CD14-positive monocyte (primary cell): ENCODE measurements at regions not wholly inside any gene's neighbourhood (a gene's known extent, or its start where the extent isn't known, plus 50 kb on each side); places are given as distances from the start of the nearest gene placed in this dataset.

Experiments
- DNase-seq, 3 donors: peaks; one replicate each; pipeline ENCODE4 v3.0.0-alpha.2; 2011 to 2022
- H2AFZ ChIP-seq: 2 replicates; pipeline ENCODE4 v1.6.0; 2012; ENCODE audit warnings: mild to moderate bottlenecking, low read depth, low read length, inconsistent platforms; ENCODE audit not compliant: insufficient read depth, poor library complexity, severe bottlenecking
- H3K27ac ChIP-seq, 2 donors: 1 replicate in 1 of 2; 2 replicates in 1 of 2; pipeline ENCODE4 v1.5.1; 2012 to 2013; ENCODE audit warnings: low read length in 2 of 2, control low read depth in 1 of 2, inconsistent platforms in 1 of 2, low read depth in 1 of 2, mild to moderate bottlenecking in 1 of 2
- H3K27me3 ChIP-seq, 2 donors: one replicate each; pipeline versions ENCODE4 v1.6.0 to v1.6.1; 2011 to 2013; ENCODE audit warnings: low read length in 2 of 2; ENCODE audit not compliant: control insufficient read depth in 2 of 2, insufficient read depth in 2 of 2
- H3K36me3 ChIP-seq, 2 donors: replicated peaks in 1 of 2; 1 replicate in 1 of 2; 2 replicates in 1 of 2; pipeline versions ENCODE4 v1.5.1 to v1.6.1; 2012 to 2013; ENCODE audit warnings: low read length in 2 of 2, control low read depth in 1 of 2, inconsistent platforms in 1 of 2, mild to moderate bottlenecking in 1 of 2; ENCODE audit not compliant: insufficient read depth in 2 of 2, control insufficient read depth in 1 of 2
- H3K4me1 ChIP-seq, 2 donors: 1 replicate in 1 of 2; 2 replicates in 1 of 2; pipeline versions ENCODE4 v1.5.1 to v1.6.1; 2012 to 2013; ENCODE audit warnings: low read length in 2 of 2, control low read depth in 1 of 2, inconsistent platforms in 1 of 2, mild to moderate bottlenecking in 1 of 2, moderate library complexity in 1 of 2; ENCODE audit not compliant: insufficient read depth in 2 of 2, control insufficient read depth in 1 of 2
- H3K4me2 ChIP-seq: replicated peaks from 2 replicates; pipeline ENCODE3; 2012; ENCODE audit warnings: low read length, moderate library complexity, mild to moderate bottlenecking; ENCODE audit not compliant: poor library complexity, severe bottlenecking; ENCODE audit errors: extremely low read depth
- H3K4me3 ChIP-seq, 3 experiments: fragments of 200-600 bp in 1 of 3; sonication (generic) in 1 of 3; replicated peaks in 1 of 3; 1 replicate in 2 of 3; 2 replicates in 1 of 3; pipeline ENCODE4 v1.5.1; 2011 to 2013; ENCODE audit warnings: low read length in 3 of 3, mild to moderate bottlenecking in 3 of 3, control low read depth in 2 of 3, low read depth in 2 of 3, inconsistent platforms in 1 of 3, moderate library complexity in 1 of 3
- H3K79me2 ChIP-seq: 2 replicates; pipeline ENCODE4 v1.6.0; 2012; ENCODE audit warnings: mild to moderate bottlenecking, control low read depth, inconsistent platforms, low read length, moderate library complexity; ENCODE audit not compliant: insufficient read depth
- H3K9ac ChIP-seq: 2 replicates; pipeline ENCODE4 v1.6.0; 2017; ENCODE audit warnings: low read length, mild to moderate bottlenecking; ENCODE audit not compliant: insufficient read depth, poor library complexity, severe bottlenecking
- H3K9me3 ChIP-seq, 2 donors: replicated peaks in 1 of 2; 1 replicate in 1 of 2; 2 replicates in 1 of 2; pipeline versions ENCODE4 v1.5.1 to v1.6.1; 2012 to 2013; ENCODE audit warnings: low read length in 2 of 2, control low read depth in 1 of 2; ENCODE audit not compliant: control insufficient read depth in 1 of 2, insufficient read depth in 1 of 2
- H4K20me1 ChIP-seq: 2 replicates; pipeline ENCODE4 v1.6.0; 2012; ENCODE audit warnings: mild to moderate bottlenecking, low read length, control low read depth, moderate library complexity; ENCODE audit not compliant: insufficient read depth
- H3K27ac Mint-ChIP-seq, 7 donors: one replicate each; pipeline ENCODE4 v1.8.0; 2020; ENCODE audit warnings: mild to moderate bottlenecking in 7 of 7, mixed read lengths in 7 of 7, moderate library complexity in 6 of 7, inconsistent platforms in 2 of 7
- H3K27me3 Mint-ChIP-seq, 3 donors: one replicate each; pipeline ENCODE4 v1.8.0; 2021 to 2022; ENCODE audit warnings: low read depth in 3 of 3, mild to moderate bottlenecking in 3 of 3, mixed read lengths in 3 of 3, moderate library complexity in 3 of 3, inconsistent platforms in 1 of 3
- H3K36me3 Mint-ChIP-seq, 2 donors: one replicate each; pipeline ENCODE4 v1.8.0; 2020; ENCODE audit warnings: mixed read lengths in 2 of 2, inconsistent platforms in 1 of 2, mild to moderate bottlenecking in 1 of 2
- H3K4me1 Mint-ChIP-seq: one replicate; pipeline ENCODE4 v1.8.0; 2020; ENCODE audit warnings: mild to moderate bottlenecking, mixed read lengths
- H3K4me3 Mint-ChIP-seq, 2 donors: one replicate each; pipeline ENCODE4 v1.8.0; 2020; ENCODE audit warnings: mild to moderate bottlenecking in 2 of 2, mixed read lengths in 2 of 2, moderate library complexity in 1 of 2
- H3K9me3 Mint-ChIP-seq, 7 donors: one replicate each; pipeline ENCODE4 v1.8.0; 2020 to 2022; ENCODE audit warnings: mixed read lengths in 7 of 7, mild to moderate bottlenecking in 6 of 7, moderate library complexity in 6 of 7, inconsistent platforms in 2 of 7
- CTCF ChIP-seq: fragments of 200-600 bp; IDR thresholded peaks from one replicate; pipeline ENCODE4 v1.8.0; 2022; ENCODE audit warnings: antibody characterized with exemption, mild to moderate bottlenecking
- WGBS: methylation state at CpG from one replicate; pipeline ENCODE4 v1.1.5; 2013; ENCODE audit warnings: missing lambda C conversion rate; ENCODE audit not compliant: insufficient coverage; 5-methylcytosine and 5-hydroxymethylcytosine counted together
- intact Hi-C, 2 donors: fragments of 100-400 bp; cut with micrococcal nuclease; formaldehyde crosslinking; loops; one replicate each; pipeline versions ENCODE4 v1.15.0 to v1.15.1; 2023

DNA sequence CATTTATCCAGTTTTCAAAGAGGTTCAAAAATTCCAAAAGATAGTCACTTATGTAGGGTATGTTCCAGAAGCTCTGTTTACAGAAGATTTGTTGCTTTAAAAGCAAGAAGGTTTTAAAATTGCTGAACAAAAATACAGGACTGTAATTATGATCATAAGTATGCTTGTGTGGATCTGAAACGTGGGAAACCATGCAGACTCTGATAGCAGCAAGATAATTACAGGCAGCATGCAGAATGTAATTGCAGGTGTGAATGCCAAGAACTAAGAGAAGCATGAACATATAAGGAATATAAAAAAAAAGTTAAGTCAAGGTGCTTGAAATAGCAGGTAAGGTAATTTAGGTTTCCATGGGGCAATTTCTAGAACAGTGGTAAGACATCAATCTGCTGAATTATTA lies 405.7 kb downstream of the ARL4A start:
- no peak overlapping the region for H3K27ac ChIP-seq
- H4K20me1 ChIP-seq, result no peaks in the 10 kb centered on the region
- H3K36me3 Mint-ChIP-seq, result no peaks in the 10 kb centered on the region
- no peaks in the 10 kb centered on the region for H3K79me2 ChIP-seq
- no peak overlapping the region for H3K4me2 ChIP-seq
- H3K36me3 ChIP-seq, result no peaks in the 10 kb centered on the region
- WGBS, result 60% methylated on average over 1 of the region's 1 CpG
- H3K4me1 ChIP-seq, result no peaks in the 10 kb centered on the region
- no peak for DNase-seq
- TF ChIP-seq CTCF, result no peak
- peaks cover 2 to 9% (median 2%) of the 10 kb centered on the region in 7 donors for H3K9me3 Mint-ChIP-seq
- no peaks in the 10 kb centered on the region for H3K27me3 Mint-ChIP-seq
- H3K4me3 Mint-ChIP-seq, result no peak overlapping the region
- H3K9ac ChIP-seq, result no peak overlapping the region
- no peaks in the 10 kb centered on the region for H3K9me3 ChIP-seq
- no peak overlapping the region for H3K4me3 ChIP-seq
- no peaks in the 10 kb centered on the region for H3K27me3 ChIP-seq
- intact Hi-C loops, result no loop called here
- peaks cover 21% of the 10 kb centered on the region for H3K4me1 Mint-ChIP-seq
- no peak overlapping the region for H3K27ac Mint-ChIP-seq
- H2AFZ ChIP-seq, result no peak overlapping the region

DNA sequence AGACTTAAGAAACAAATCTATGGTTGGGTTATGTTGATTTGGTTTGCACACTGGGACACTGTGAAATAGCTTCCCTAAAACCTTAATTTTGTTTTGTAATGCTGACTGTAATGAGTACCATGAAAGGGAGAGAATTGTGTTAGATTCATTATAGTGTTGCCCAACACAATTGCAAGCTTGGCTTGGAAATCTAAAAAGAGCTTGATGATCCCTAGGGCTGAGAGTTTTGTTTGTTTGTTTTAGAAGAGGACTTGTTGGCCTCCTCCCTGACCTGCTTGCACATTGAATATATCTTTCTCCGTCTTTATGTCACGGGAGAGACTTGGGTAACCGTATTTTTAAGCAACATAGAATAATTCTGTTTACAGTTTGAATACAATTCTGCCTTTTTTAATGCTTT lies 410.1 kb downstream of the ARL4A start:
- H3K27ac ChIP-seq, result no peak overlapping the region
- Mint-ChIP-seq H3K27me3 (peaks cover 0 to 2% (median 0%) of the 10 kb centered on the region in 3 donors), H3K9me3 (peaks cover 0 to 2% (median 0%) of the 10 kb centered on the region in 7 donors)

More for the DNA sequence above, 410.1 kb downstream of the ARL4A start:
- Histone ChIP-seq H4K20me1 (no peaks in the 10 kb centered on the region), H3K4me2 (no peak overlapping the region), H3K27me3 (no peaks in the 10 kb centered on the region), H3K9me3 (no peaks in the 10 kb centered on the region), H3K4me3 (no peak overlapping the region), H2AFZ (no peak overlapping the region), H3K79me2 (no peaks in the 10 kb centered on the region), H3K36me3 (no peaks in the 10 kb centered on the region), H3K9ac (no peak overlapping the region), H3K4me1 (no peaks in the 10 kb centered on the region)
- Mint-ChIP-seq H3K36me3 (no peaks in the 10 kb centered on the region), H3K4me1 (peaks cover 18% of the 10 kb centered on the region), H3K4me3 (no peak overlapping the region), H3K27ac (peak overlapping the region in 1 of 7 donors; percentile 30)
- no peak for TF ChIP-seq CTCF
- no peak for DNase-seq
- intact Hi-C loops, result no loop called here
- WGBS, result no CpG with 5 or more reads among the region's 3 CpGs
